Adrenal gland (tissue), 5 donors: ENCODE measurements at regions not wholly inside any gene's neighbourhood (a gene's known extent, or its start where the extent isn't known, plus 50 kb on each side); places are given as distances from the start of the nearest gene placed in this dataset.

ENCODE experiments used
- CTCF ChIP-seq, 6 experiments: fragments of 450-650 bp in 4 of 6; fragments of 200-600 bp in 2 of 6; sonication (generic) in 1 of 6; IDR thresholded peaks; 1 replicate in 5 of 6; 2 replicates in 1 of 6; pipeline versions ENCODE4 v1.5.1 to v1.8.0; 2016 to 2021; ENCODE audit warnings: antibody characterized with exemption in 6 of 6, mild to moderate bottlenecking in 2 of 6, moderate library complexity in 1 of 6
- POLR2A ChIP-seq, 2 donors: fragments of 450-650 bp; IDR thresholded peaks; one replicate each; pipeline ENCODE4 v1.6.1; 2017; ENCODE audit warnings: antibody characterized with exemption in 2 of 2, mild to moderate bottlenecking in 2 of 2, moderate library complexity in 1 of 2
- donor health status: DM: no; HTN: no; CAD: no.

- TF ChIP-seq CTCF (IDR thresholded peaks at IDR 0.05), result no peak
- TF ChIP-seq POLR2A (IDR thresholded peaks at IDR 0.05), result no peak
Observed at GRCh38 chr13:80086304-80086721, 254.6 kb downstream of the SPRY2 start.
